GM18951 (cell line): ENCODE measurements at regions not wholly inside any gene's neighbourhood (a gene's known extent, or its start where the extent isn't known, plus 50 kb on each side); places are given as distances from the start of the nearest gene placed in this dataset.

Experiments
- POLR2A ChIP-seq: IDR thresholded peaks from 4 replicates; pipeline ENCODE4 v1.6.1; 2011; ENCODE audit warnings: mild to moderate bottlenecking; ENCODE audit not compliant: insufficient read length, insufficient read depth; ENCODE audit errors: extremely low read depth
- in situ Hi-C: fragments of 300-500 bp; cut with MboI; formaldehyde crosslinking; loops from one replicate; pipeline ENCODE4 v1.12.0; 2022; ENCODE audit warnings: low sequenced_read_pairs, mixed read lengths, inconsistent platforms; ENCODE audit not compliant: unreplicated experiment

GRCh38 chr18:26657631-26658581, 109.6 kb upstream of the KCTD1 start:
- no peak for TF ChIP-seq POLR2A
- in situ Hi-C loops: no loop called here

GRCh38 chr18:26656944-26657536, 108.7 kb upstream of the KCTD1 start:
- TF ChIP-seq POLR2A: no peak
- in situ Hi-C loops: no loop called here

GRCh38 chr18:26656431-26656943, 108.1 kb upstream of the KCTD1 start:
- TF ChIP-seq POLR2A: no peak
- in situ Hi-C loops: no loop called here

GRCh38 chr18:26655525-26656430, 107.4 kb upstream of the KCTD1 start:
- TF ChIP-seq POLR2A: no peak
- in situ Hi-C loops: no loop called here

DNA sequence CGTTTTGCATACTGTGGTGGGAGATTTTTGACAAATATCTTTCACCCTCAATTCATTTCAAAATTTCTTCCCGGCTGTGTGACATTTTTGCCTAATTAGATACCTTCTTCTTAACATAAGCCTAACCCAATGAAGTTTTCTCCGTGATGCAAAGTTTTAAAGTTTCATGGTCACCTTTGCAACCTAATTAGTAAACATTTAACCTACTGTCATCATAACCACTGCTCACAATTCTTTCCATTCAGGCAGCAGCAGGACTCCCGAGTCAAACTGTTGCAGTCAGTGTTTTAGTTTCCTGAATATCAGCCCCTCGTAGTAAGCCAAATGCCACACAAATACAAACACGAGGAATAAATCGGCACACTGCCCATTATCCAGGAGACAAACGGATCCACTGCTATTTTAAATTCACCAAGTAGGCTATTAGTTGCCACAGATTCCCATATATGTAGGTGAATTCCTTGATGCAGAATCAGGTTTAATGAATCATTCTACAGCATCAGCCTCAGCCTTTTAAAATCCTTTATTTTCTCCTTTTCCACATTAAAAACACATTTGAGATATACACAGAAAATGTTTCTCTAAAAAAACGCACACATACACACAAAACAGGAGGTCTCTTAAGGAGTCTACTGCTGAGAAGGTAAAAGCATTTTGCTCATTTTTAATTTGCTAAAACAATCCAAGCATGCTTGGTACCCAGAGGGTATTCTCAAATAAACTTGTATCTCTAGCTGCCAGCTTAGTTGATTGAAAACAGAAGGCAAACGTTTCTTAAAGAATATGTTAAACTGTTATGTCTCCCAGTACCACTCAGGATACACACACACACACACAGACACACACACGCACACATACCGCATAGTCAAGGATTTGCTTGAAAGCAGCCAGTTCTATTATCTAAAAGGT, 106.5 kb upstream of the KCTD1 start:
- in situ Hi-C loops: no loop called here
- TF ChIP-seq POLR2A: no peak

- TF ChIP-seq POLR2A: no peak
- in situ Hi-C loops: no loop called here
Observed at GRCh38 chr18:26653943-26654615, 105.7 kb upstream of the KCTD1 start.

DNA sequence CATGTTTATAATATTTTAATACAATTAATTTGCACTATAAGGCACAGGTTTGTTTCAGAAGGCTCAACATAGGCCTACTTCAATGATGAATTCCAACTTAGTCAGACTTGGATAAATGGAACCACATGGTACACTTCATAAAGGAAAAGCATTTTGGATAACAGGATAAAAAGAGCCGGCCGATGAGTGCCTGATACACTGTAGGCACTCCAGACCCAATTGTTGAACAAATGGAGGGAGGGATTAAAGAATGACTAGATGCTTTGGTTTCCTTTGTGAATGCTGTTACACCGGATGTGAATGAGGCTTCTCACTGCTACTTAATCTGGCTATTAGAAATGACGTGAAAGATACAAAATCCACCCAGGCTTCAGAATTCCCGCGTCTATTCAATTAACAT, 104.1 kb upstream of the KCTD1 start:
- TF ChIP-seq POLR2A: no peak
- in situ Hi-C loops: no loop called here

GRCh38 chr18:26650310-26651268, 102.2 kb upstream of the KCTD1 start:
- TF ChIP-seq POLR2A: no peak
- in situ Hi-C loops: no loop called here

GRCh38 chr18:26649193-26649543, 100.8 kb upstream of the KCTD1 start:
- no peak for TF ChIP-seq POLR2A
- in situ Hi-C loops: loop anchor here (5.0 kb wide), 1 partner anchor 242 kb away; no protein-coding TSS in a partner anchor

GRCh38 chr18:26648509-26649192, 100.3 kb upstream of the KCTD1 start:
- in situ Hi-C loops: loop anchor here (5.0 kb wide), 1 partner anchor 241 kb away; no protein-coding TSS in a partner anchor
- no peak for TF ChIP-seq POLR2A

GRCh38 chr18:26646901-26647300, 98.5 kb upstream of the KCTD1 start:
- in situ Hi-C loops: loop anchor here (5.0 kb wide), 1 partner anchor 240 kb away; no protein-coding TSS in a partner anchor

More at GRCh38 chr18:26646901-26647300, 98.5 kb upstream of the KCTD1 start:
- TF ChIP-seq POLR2A: no peak
